ELR (cell line): ENCODE measurements at regions not wholly inside any gene's neighbourhood (a gene's known extent, or its start where the extent isn't known, plus 50 kb on each side); places are given as distances from the start of the nearest gene placed in this dataset.

Source experiments
- DNase-seq: peaks from one replicate; pipeline ENCODE4 v3.0.0-alpha.2; 2015; ENCODE audit warnings: low read depth

GRCh38 chr13:39968646-39969475 is 313.4 kb downstream of the COG6 start:
- no peak for DNase-seq

DNA sequence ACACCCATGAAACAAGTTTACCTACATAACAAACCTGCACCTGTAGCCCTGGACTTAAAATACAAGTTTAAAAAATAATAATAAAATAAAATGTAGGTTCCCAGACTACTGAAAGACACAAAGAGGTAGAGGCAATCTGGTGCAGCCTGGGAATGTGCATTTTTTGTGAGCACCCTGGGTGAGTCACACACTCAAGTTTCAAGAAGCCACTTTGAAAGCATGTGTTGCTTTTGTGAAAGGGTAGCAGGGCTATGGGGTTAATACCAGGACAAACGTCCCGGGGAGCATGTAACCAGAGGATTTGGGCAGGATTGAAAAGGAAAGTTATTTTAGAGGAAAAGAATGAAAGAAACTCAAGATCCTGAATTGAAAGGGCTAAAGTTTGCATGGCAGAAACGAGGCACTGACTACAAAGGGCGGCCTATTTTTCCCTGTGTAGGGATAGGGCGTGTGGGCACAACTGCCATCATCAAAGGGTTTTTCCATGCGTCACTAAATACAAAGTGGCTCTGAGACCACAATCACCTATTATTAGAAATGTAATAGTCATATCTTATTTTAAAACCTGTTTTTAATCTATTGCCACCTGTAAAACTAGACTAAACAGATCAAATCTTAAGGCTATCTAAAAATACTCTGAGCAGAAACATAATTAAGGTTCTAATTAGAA is 314.9 kb downstream of the COG6 start:
- DNase-seq, result no peak

DNA sequence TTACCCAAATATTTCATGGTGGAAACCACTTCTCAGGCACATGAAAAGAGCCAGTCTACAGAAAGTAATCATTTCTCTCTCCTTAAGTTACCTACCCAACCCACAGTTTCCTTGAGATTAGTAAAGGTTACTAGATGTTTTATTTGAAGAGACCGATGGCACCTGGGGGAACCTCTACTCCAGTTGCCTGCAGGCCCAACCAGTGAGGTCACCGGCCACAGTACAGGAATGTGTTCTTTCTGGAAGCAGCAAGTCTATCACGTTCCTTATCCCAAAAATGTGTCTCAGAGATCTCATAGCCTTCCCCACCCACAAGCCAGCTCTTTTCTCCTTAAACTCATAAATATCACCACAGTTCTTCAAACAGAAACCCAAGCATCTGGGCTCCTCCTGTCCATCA is 316.1 kb downstream of the COG6 start:
- no peak for DNase-seq

- no peak for DNase-seq
Measured at GRCh38 chr13:39976481-39976880, 321.0 kb downstream of the COG6 start.

DNA sequence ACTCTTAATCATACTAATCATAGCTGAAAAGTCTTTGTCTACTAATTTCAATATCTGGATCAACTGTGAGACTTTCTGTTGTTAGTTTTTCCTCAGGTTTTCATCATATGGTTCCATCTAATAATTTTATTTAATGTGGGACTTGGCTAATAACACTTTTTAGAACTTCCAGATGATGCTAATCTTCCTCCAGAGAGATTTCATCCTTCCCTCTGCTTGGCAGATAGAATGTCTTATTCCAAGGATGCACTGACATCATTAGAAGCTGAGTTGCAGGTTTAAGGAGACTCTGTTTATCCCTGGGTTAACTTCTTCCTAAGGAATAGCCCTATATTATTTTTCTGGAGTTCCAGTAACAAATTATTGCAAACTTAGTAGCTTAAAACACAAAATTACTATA is 325.6 kb downstream of the COG6 start:
- no peak for DNase-seq

DNA sequence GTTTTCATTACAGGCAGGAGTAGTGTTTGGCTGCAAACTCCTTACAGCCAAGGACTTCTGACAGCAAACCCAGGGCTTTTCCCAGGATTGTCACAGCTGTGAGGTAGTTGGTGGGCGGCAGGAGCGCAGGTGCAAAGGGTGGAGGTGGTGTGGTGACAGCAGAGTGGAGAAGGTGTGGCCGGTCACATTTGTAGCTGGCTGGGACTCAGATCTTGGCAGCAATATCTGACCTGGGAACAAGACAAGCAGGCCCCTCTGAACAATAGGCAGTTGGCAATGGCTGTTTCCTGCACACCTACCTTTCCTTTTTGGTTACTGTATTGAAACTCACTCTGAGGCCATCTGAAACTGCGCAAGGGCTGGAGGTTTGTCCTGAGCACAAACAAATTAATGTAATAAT is 327.3 kb downstream of the COG6 start:
- no peak for DNase-seq

DNA sequence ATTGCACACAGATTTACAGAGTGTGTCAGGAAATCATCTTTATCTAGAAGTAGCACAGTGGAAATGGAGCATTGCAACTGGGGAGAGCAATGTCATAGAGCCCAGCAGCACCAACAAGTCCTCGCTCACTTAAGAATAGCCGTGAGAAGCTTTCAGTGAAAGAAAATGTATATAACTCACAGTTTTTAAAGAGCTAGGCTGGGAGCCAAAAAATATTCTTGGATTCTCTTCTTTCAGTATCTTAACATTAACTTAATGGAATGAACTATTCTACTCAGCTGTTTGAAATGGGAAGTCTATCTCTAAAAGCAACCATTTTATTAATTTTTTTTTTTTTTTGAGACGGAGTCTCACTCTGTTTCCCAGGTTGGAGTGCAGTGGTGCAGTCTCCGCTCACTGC is 329.6 kb downstream of the COG6 start:
- DNase-seq, result no peak

GRCh38 chr13:39988351-39988750 is 332.9 kb downstream of the COG6 start:
- no peak for DNase-seq

GRCh38 chr13:39998166-39998565 is 342.7 kb downstream of the COG6 start:
- DNase-seq, result no peak

- DNase-seq, result no peak
Measured at GRCh38 chr13:40002016-40002415, 346.6 kb downstream of the COG6 start.

- no peak for DNase-seq
Measured at GRCh38 chr13:40013554-40013953, 358.1 kb downstream of the COG6 start.

DNA sequence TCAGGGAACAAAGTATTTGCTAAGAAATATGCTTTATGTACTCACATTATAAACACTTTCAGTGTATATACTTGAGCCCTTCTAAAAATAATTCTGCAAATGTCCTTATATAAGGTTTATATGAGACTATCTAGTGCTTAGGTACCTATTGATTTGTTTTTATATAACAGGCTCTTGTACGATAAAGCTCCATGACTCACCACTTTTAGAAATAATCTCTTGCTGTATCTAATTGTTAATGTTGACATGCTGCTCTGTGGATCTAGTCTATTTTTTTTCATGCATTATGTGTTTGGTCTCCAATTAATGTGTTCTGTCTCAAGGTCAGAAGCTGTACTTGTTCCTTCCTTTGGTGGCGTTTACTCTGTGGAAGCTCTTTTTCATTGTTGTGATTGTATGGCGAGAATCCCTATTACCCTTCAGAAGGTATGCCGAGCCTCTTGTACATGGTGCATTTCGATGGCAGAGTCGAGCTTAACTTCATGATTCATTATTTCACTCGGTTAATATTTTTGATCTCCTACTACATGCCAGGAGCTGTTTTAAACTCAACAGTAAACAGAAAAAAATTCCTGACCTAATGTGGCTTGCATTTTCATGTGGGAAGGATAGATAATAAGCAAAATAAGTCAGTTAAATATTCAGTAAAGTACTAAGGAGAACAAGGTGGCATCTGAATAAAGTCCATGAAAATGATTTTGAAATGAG is 361.6 kb downstream of the COG6 start:
- DNase-seq, result no peak

- no peak for DNase-seq
Measured at GRCh38 chr13:40017662-40018262, 362.3 kb downstream of the COG6 start.

GRCh38 chr13:40023595-40024203 is 368.2 kb downstream of the COG6 start:
- DNase-seq, result no peak

DNA sequence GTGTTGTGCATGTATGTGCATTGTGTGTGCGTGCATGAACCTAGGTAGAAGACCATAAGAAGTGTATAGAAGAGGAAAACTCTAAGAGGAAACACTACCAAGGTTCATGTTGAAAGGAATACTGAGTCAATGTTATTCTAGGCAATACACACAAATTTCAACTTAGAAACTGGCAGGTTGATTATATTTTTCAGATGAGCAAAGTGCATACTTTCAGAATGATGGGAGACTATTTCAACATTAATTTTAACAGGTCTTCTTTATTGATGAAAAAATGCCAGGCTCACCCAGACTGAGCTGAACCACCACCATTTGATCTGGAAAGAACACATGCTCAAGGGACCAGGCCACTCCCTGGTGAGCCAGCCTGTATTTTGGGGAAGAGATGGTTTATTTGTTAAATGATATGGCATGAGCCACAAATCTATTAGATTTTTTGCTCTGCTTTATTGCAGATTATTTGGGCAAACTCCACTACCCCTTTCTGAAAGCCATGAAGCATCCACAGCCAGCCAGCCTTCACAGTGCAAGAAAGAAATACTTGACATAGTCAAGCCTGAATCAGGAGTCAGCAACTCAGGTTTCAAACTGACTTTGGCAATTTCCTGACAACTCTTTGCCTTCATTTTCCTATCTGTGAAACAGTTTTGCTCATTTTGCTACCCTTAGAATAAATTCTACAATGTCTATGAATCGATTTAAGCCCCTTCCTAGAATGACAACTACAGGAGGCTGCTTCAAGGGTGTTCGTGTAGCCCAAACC is 368.9 kb downstream of the COG6 start:
- no peak for DNase-seq

DNA sequence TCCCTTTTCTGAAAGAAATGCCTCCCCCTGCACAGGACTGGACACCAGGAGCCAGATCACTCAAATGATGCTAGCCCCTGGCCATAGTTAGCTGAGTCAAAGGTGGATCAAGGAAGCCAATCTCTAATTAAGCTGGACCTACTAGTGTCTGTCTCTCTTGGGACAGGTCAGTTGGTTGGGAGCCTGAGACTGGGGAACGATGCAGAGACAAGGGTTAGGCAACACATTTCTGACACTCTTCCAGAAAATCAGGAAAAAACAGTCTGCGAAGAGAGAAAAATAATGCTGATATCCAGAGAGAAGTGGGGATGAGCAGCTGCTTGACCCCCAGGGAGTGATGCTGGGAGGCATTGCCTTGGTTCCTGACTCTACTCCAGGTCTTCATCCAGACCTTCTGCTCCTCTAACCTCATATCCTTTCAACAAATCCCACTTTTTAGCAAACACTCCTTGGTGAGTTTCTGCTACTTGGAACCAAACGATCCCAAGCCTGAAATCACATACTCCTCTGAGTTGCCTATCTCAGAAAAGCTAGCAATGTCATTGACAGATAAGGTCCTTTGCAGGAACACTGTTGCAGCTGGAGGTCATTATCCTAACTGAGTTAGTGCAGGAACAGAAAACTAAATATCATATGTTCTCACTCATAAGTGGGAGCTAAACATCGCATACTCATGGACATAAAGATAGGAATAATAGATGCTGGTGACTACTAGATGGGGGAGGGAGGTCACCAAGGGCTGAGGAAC is 369.7 kb downstream of the COG6 start:
- no peak for DNase-seq

- no peak for DNase-seq
Measured at GRCh38 chr13:40026174-40026585, 370.7 kb downstream of the COG6 start.

- no peak for DNase-seq
Measured at GRCh38 chr13:40026741-40027140, 371.3 kb downstream of the COG6 start.

GRCh38 chr13:40028446-40028845 is 373.0 kb downstream of the COG6 start:
- no peak for DNase-seq

DNA sequence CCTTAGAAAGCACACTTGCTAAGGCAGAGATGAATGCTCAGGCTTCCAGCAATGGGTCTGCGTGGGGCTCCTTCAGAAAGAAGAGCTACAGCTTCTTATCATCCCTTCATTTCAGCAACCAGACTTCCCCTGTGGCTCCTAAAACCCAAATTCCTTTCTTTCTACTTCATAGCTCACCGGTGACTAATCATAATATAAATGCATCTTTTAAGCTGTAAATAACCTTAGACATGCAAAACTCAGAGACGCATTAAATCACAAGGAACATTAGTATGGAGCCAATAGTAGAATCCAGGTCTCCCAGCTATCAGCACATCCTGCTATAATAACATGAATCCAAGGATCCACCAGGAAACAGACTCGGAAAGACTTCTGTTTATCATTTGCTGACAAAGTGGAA is 375.6 kb downstream of the COG6 start:
- DNase-seq, result peak; percentile 72

- DNase-seq, result no peak
Measured at GRCh38 chr13:40039061-40039460, 383.6 kb downstream of the COG6 start.
